GM12878 (cell line): ENCODE measurements at regions not wholly inside any gene's neighbourhood (a gene's known extent, or its start where the extent isn't known, plus 50 kb on each side); places are given as distances from the start of the nearest gene placed in this dataset.

Experiments
- ATAC-seq: fragments of 200-7000 bp; cut with Tn5 transposase; 3 replicates; pipeline ENCODE4 v1.9.1; 2020; ENCODE audit warnings: mild to moderate bottlenecking, moderate library complexity
- BruUV-seq: library from RNA; stranded (reverse); fragments of 400-500 nt; replicated peaks from 2 replicates; lab custom pipeline; 2021; lab: Mats Ljungman, UMichigan
- CTCF ChIA-PET: fragments of 300-600 bp; sonication (Branson Sonifier 250); formaldehyde crosslinking; extraction: SDS; loops from one replicate; lab custom pipeline; 2021; ENCODE audit warnings: inconsistent platforms; lab: Yijun Ruan, JAX
- POLR2A ChIA-PET: fragments of 350-600 bp; formaldehyde crosslinking; extraction: SDS; loops from one replicate; lab custom pipeline; 2021; ENCODE audit warnings: inconsistent platforms; lab: Charles Lee
- RAD21 ChIA-PET: fragments of 300-600 bp; sonication (Branson Sonifier 250); formaldehyde crosslinking; loops from one replicate; lab custom pipeline; 2023; ENCODE audit warnings: antibody characterized with exemption; ENCODE audit not compliant: unreplicated experiment; lab: Charles Lee
- SMC1A ChIA-PET: fragments of 300-600 bp; sonication (Branson Sonifier 250); formaldehyde crosslinking; loops from one replicate; lab custom pipeline; 2023; ENCODE audit not compliant: unreplicated experiment, uncharacterized antibody; lab: Charles Lee
- DNase-seq: peaks from one replicate; pipeline ENCODE4 v3.0.0-alpha.2; 2011; ENCODE audit warnings: low read depth, low spot score
- FAIRE-seq: peaks from 3 replicates; lab custom pipeline; 2011; peaks lifted over from hg19 to GRCh38; lab: Jason Lieb, UNC
- H2AFZ ChIP-seq: 2 replicates; pipeline ENCODE4 v1.6.0; 2011; ENCODE audit warnings: low read depth, low read length, control low read depth; ENCODE audit not compliant: control insufficient read depth
- H3K27ac ChIP-seq: 2 replicates; pipeline ENCODE4 v1.5.1; 2011; ENCODE audit warnings: control low read depth; ENCODE audit not compliant: control insufficient read depth, insufficient read depth
- H3K27me3 ChIP-seq, 2 experiments: replicated peaks in 1 of 2; 2 replicates each; pipeline versions ENCODE4 v1.6.0 to v1.6.1; 2011; ENCODE audit warnings: low read length in 1 of 2; ENCODE audit not compliant: control insufficient read depth in 2 of 2, insufficient read depth in 2 of 2
- H3K36me3 ChIP-seq, 2 experiments: 2 replicates each; pipeline ENCODE4 v1.5.1; 2011; ENCODE audit warnings: low read length in 1 of 2; ENCODE audit not compliant: control insufficient read depth in 2 of 2, insufficient read depth in 2 of 2
- H3K4me1 ChIP-seq: 2 replicates; pipeline ENCODE4 v1.6.1; 2011; ENCODE audit warnings: mild to moderate bottlenecking, low read length, moderate library complexity, mixed read lengths; ENCODE audit not compliant: control insufficient read depth, insufficient read depth
- H3K4me2 ChIP-seq: 2 replicates; pipeline ENCODE4 v1.6.0; 2011; ENCODE audit warnings: control low read depth; ENCODE audit not compliant: control insufficient read depth, insufficient read depth
- H3K4me3 ChIP-seq: fragments of 200-600 bp; sonication (generic); 2 replicates; pipeline ENCODE4 v1.5.1; 2016
- H3K79me2 ChIP-seq: 2 replicates; pipeline ENCODE4 v1.6.0; 2011; ENCODE audit warnings: low read length; ENCODE audit not compliant: control insufficient read depth, insufficient read depth
- H3K9ac ChIP-seq: 2 replicates; pipeline ENCODE4 v1.8.0; 2011; ENCODE audit warnings: low read length, control low read depth, mixed read lengths; ENCODE audit not compliant: control insufficient read depth, insufficient read depth
- H3K9me3 ChIP-seq: replicated peaks from 3 replicates; pipeline ENCODE4 v1.5.1; 2011; ENCODE audit warnings: mild to moderate bottlenecking, low read length; ENCODE audit not compliant: control insufficient read depth, insufficient read depth
- H4K20me1 ChIP-seq: 2 replicates; pipeline ENCODE4 v1.6.0; 2011; ENCODE audit not compliant: control insufficient read depth, insufficient read depth
- BRCA1 ChIP-seq: IDR thresholded peaks from 2 replicates; pipeline ENCODE4 v1.6.1; 2011; ENCODE audit warnings: low read depth, low read length, improper control_type of control experiment
- CHD2 ChIP-seq: IDR thresholded peaks from 2 replicates; pipeline ENCODE4 v1.6.1; 2011; ENCODE audit warnings: low read depth, low read length, improper control_type of control experiment, borderline replicate concordance
- EGR1 ChIP-seq, 2 experiments: IDR thresholded peaks; 1 replicate in 1 of 2; 2 replicates in 1 of 2; pipeline ENCODE4 v1.6.1; 2011 to 2012; ENCODE audit warnings: low read depth in 2 of 2, low read length in 2 of 2, borderline replicate concordance in 1 of 2, mild to moderate bottlenecking in 1 of 2, moderate library complexity in 1 of 2
- ETV6 ChIP-seq, 2 experiments: fragments of 450-650 bp in 1 of 2; IDR thresholded peaks in 1 of 2; conservative IDR thresholded peaks in 1 of 2; 2 replicates each; pipeline ENCODE4 v1.6.1; 2014; ENCODE audit warnings: antibody characterized with exemption in 1 of 2, borderline replicate concordance in 1 of 2, low read depth in 1 of 2, mild to moderate bottlenecking in 1 of 2, moderate library complexity in 1 of 2
- FOS ChIP-seq: IDR thresholded peaks from 3 replicates; pipeline ENCODE4 v1.6.1; 2011; ENCODE audit warnings: borderline replicate concordance; ENCODE audit not compliant: insufficient read length; ENCODE audit errors: extremely low read depth
- FOXK2 ChIP-seq: fragments of 450-650 bp; IDR thresholded peaks from 2 replicates; pipeline ENCODE4 v1.6.1; 2017; ENCODE audit warnings: mild to moderate bottlenecking, moderate library complexity
- KDM1A ChIP-seq: fragments of 200-600 bp; sonication (generic); IDR thresholded peaks from 2 replicates; pipeline ENCODE4 v1.6.1; 2016; ENCODE audit warnings: borderline replicate concordance
- POLR2A ChIP-seq: IDR thresholded peaks from 2 replicates; pipeline ENCODE4 v1.6.1; 2011; ENCODE audit warnings: low read depth, mild to moderate bottlenecking, low read length
- SPI1 ChIP-seq: IDR thresholded peaks from 2 replicates; pipeline ENCODE4 v1.6.1; 2011; ENCODE audit warnings: low read depth, mild to moderate bottlenecking, low read length, moderate library complexity, borderline replicate concordance; ENCODE audit not compliant: insufficient read depth
- SREBF1 ChIP-seq: IDR thresholded peaks from 2 replicates; pipeline ENCODE4 v1.6.1; 2012; ENCODE audit warnings: mild to moderate bottlenecking, low read length
- SUPT20H ChIP-seq: IDR thresholded peaks from 2 replicates; pipeline ENCODE4 v1.6.1; 2011; ENCODE audit warnings: low read depth, mild to moderate bottlenecking, low read length, moderate library complexity, borderline replicate concordance; ENCODE audit not compliant: control insufficient read depth
- ZNF207 ChIP-seq: fragments of 450-650 bp; IDR thresholded peaks from 2 replicates; pipeline ENCODE4 v1.6.1; 2014; ENCODE audit warnings: antibody characterized with exemption, mild to moderate bottlenecking, borderline replicate concordance
- ZSCAN29 ChIP-seq: fragments of 450-650 bp; IDR thresholded peaks from 2 replicates; pipeline ENCODE4 v1.6.1; 2017; ENCODE audit warnings: mild to moderate bottlenecking, moderate library complexity
- WGBS: methylation state at CpG from one replicate; pipeline ENCODE4 v1.1.6; 2016; ENCODE audit warnings: low lambda C conversion rate; ENCODE audit not compliant: insufficient replicate concordance, insufficient coverage; ENCODE audit errors: missing lambda C conversion rate; 5-methylcytosine and 5-hydroxymethylcytosine counted together
- in situ Hi-C: fragments of 300-500 bp; cut with MboI; formaldehyde crosslinking; loops from 9 replicates; pipeline ENCODE4 v1.14.3; 2018; ENCODE audit warnings: mixed read lengths
- intact Hi-C: fragments of 100-400 bp; cut with micrococcal nuclease; formaldehyde crosslinking; loops from one replicate; pipeline ENCODE4 v1.14.2; 2022; ENCODE audit not compliant: unreplicated experiment
- TF ChIP-seq, protein P1 (sequence below): fragments of 450-650 bp; IDR thresholded peaks from 2 replicates; pipeline ENCODE4 v1.6.1; 2017; ENCODE audit warnings: mild to moderate bottlenecking, moderate library complexity
- TF ChIP-seq, protein P2 (sequence below): IDR thresholded peaks from 2 replicates; pipeline ENCODE4 v1.6.1; 2011; ENCODE audit warnings: mild to moderate bottlenecking, low read depth, low read length, moderate library complexity; ENCODE audit not compliant: insufficient replicate concordance

GRCh38 chr12:38113991-38114390, 202.6 kb upstream of the ALG10B start:
- Histone ChIP-seq H3K79me2 (no peaks in the 10 kb centered on the region), H3K9me3 (no peaks in the 10 kb centered on the region), H2AFZ (no peak overlapping the region), H3K4me3 (no peak overlapping the region), H3K4me1 (no peaks in the 10 kb centered on the region), H3K36me3 (no peaks in the 10 kb centered on the region), H4K20me1 (no peaks in the 10 kb centered on the region), H3K27ac (no peak overlapping the region), H3K27me3 (no peaks in the 10 kb centered on the region), H3K9ac (no peak overlapping the region), H3K4me2 (no peak overlapping the region)
- ChIA-PET SMC1A (interaction anchor here (1.2 kb wide), 1 partner anchor 10 kb away, joined by 3 read pairs; no protein-coding TSS in a partner anchor), CTCF (no interaction called here), RAD21 (no interaction called here), POLR2A (interaction anchor here (0.6 kb wide), 1 partner anchor 23 kb away, joined by 3 read pairs; no protein-coding TSS in a partner anchor)
- intact Hi-C loops (no loop called here), in situ Hi-C loops (no loop called here)
- BruUV-seq: no TSS peak
- no peak for DNase-seq
- no peak for TF ChIP-seq KDM1A
- TF ChIP-seq SUPT20H: no peak
- no peak for TF ChIP-seq FOXK2
- no peak for TF ChIP-seq EGR1 (IDR thresholded peaks at IDR 0.05; ENCODE audit: borderline replicate concordance in 1 of 2, low read depth in 2 of 2, low read length in 2 of 2)
- TF ChIP-seq BRCA1: no peak
- no peak for TF ChIP-seq SREBF1
- TF ChIP-seq POLR2A: no peak
- TF ChIP-seq FOS: no peak
- no peak for TF ChIP-seq ZNF207
- WGBS: 11% methylated on average over 5 of the region's 5 CpGs
- FAIRE-seq: no peak
- ATAC-seq: no peak

GRCh38 chr12:38116968-38117367, 199.6 kb upstream of the ALG10B start:
- RAD21 ChIA-PET: interaction anchor here (1.6 kb wide), 1 partner anchor 11 kb away, joined by 3 read pairs; no protein-coding TSS in a partner anchor
- no peak for TF ChIP-seq ZSCAN29
- TF ChIP-seq, protein P1, sequence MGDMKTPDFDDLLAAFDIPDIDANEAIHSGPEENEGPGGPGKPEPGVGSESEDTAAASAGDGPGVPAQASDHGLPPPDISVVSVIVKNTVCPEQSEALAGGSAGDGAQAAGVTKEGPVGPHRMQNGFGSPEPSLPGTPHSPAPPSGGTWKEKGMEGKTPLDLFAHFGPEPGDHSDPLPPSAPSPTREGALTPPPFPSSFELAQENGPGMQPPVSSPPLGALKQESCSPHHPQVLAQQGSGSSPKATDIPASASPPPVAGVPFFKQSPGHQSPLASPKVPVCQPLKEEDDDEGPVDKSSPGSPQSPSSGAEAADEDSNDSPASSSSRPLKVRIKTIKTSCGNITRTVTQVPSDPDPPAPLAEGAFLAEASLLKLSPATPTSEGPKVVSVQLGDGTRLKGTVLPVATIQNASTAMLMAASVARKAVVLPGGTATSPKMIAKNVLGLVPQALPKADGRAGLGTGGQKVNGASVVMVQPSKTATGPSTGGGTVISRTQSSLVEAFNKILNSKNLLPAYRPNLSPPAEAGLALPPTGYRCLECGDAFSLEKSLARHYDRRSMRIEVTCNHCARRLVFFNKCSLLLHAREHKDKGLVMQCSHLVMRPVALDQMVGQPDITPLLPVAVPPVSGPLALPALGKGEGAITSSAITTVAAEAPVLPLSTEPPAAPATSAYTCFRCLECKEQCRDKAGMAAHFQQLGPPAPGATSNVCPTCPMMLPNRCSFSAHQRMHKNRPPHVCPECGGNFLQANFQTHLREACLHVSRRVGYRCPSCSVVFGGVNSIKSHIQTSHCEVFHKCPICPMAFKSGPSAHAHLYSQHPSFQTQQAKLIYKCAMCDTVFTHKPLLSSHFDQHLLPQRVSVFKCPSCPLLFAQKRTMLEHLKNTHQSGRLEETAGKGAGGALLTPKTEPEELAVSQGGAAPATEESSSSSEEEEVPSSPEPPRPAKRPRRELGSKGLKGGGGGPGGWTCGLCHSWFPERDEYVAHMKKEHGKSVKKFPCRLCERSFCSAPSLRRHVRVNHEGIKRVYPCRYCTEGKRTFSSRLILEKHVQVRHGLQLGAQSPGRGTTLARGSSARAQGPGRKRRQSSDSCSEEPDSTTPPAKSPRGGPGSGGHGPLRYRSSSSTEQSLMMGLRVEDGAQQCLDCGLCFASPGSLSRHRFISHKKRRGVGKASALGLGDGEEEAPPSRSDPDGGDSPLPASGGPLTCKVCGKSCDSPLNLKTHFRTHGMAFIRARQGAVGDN: no peak
- no peak for TF ChIP-seq CHD2
- TF ChIP-seq, protein P2, sequence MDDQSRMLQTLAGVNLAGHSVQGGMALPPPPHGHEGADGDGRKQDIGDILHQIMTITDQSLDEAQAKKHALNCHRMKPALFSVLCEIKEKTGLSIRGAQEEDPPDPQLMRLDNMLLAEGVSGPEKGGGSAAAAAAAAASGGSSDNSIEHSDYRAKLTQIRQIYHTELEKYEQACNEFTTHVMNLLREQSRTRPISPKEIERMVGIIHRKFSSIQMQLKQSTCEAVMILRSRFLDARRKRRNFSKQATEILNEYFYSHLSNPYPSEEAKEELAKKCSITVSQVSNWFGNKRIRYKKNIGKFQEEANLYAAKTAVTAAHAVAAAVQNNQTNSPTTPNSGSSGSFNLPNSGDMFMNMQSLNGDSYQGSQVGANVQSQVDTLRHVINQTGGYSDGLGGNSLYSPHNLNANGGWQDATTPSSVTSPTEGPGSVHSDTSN: no peak
- no peak for TF ChIP-seq SPI1
- TF ChIP-seq ETV6 (conservative IDR thresholded peaks at IDR 0.05 in 1 of 2, IDR thresholded peaks at IDR 0.05 in 1 of 2; ENCODE audit: borderline replicate concordance in 1 of 2, low read depth in 1 of 2): no peak

More at GRCh38 chr12:38116968-38117367, 199.6 kb upstream of the ALG10B start:
- Histone ChIP-seq H3K4me2 (no peak overlapping the region), H3K27me3 (no peaks in the 10 kb centered on the region), H3K36me3 (no peaks in the 10 kb centered on the region), H3K79me2 (no peaks in the 10 kb centered on the region), H3K9ac (no peak overlapping the region), H3K4me3 (no peak overlapping the region), H3K27ac (no peak overlapping the region), H4K20me1 (no peaks in the 10 kb centered on the region), H3K9me3 (no peaks in the 10 kb centered on the region), H3K4me1 (no peaks in the 10 kb centered on the region), H2AFZ (no peak overlapping the region)
- intact Hi-C loops: no loop called here
- DNase-seq (no peak), ATAC-seq (no peak), FAIRE-seq (no peak)
- ChIA-PET POLR2A (no interaction called here), CTCF (interaction anchor here (0.8 to 2.5 kb wide), 2 partner anchors 15 to 25 kb away, joined by 3 to 9 read pairs; no protein-coding TSS in a partner anchor), SMC1A (interaction anchor here (1.4 to 1.8 kb wide), 2 partner anchors 13 to 14 kb away, joined by 3 to 4 read pairs; no protein-coding TSS in a partner anchor)
- in situ Hi-C loops: no loop called here
- 4% methylated on average over 5 of the region's 5 CpGs for whole genome bisulfite sequencing
- BruUV-seq: no TSS peak
